Glomerular endothelial cell (primary cell): ENCODE measurements at regions not wholly inside any gene's neighbourhood (a gene's known extent, or its start where the extent isn't known, plus 50 kb on each side); places are given as distances from the start of the nearest gene placed in this dataset.

Experiments used
- DNase-seq: peaks from one replicate; pipeline ENCODE4 v3.0.0-alpha.2; 2011; ENCODE audit warnings: low read depth, low spot score; ENCODE audit errors: extremely low read depth

DNA sequence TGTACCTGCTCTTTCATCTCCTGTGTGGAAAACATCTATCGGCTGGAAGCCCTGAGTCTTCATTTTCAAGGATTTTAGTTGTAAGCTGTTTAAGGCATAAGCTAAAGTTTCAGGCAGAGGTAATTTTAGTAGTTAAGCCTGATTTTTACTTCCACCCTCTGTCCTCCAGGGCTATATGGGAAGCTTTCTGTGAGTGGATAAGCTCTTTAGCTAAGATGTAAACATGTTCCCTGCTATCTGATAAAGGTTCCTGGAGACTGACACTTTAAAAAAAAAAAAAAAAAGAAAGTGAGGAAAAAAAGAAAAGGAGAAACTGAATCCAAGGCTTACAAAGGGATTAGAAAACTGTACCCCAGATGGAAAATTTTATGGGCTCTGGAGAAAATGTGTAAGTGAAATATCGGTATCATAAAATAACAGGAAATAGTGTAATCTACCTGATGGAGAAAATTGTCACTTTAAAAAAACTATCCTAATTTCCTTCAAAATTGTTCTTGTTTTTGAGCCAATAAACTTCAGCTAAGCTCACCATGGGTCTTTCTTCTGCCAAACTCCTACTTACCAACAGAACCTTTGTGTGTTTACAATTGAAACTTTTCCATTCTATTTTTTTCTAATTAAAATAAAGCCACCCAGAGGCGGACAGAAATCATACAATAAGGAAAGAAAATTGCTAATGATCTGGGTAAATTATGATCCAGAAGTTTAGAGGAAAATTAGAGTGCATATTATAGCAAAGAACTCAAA lies 180.5 kb downstream of the TGFB2 start:
- DNase-seq: no peak

DNA sequence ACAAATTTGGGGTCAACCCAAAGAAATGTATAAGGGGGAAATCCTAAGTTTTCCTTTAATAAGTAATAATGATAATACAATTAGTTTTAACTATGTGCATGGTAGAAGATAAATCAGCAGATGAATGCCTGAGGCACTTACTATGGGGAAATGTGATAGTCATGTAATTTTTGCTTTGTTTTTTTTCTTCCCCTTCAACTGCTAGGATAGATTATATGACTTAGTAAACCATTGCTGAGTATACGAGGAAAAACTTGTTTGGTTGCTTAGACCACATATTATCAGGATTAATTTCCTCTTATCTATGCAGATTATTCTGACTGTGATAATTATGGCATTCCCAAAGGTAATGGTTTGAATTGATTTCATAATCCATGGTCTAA lies 181.1 kb downstream of the TGFB2 start:
- no peak for DNase-seq

DNA sequence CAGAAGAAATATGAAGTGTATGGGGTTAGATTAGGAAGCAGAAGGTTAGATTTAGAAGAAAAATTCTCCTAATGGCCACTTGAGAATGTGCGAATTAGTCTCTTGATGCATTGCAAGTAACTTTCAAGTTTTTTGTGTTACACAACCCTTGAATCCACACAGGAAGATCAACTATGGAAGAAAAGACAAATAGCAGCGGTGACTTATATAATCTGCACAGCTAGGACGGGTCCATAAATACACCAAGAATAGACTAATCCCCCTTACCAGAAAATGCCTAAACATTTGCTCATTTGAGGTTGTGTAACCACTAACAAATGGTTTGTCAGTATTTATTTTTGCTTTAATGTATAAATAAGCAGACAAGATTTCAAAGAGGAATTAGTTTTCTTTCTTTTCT lies 182.6 kb downstream of the TGFB2 start:
- no peak for DNase-seq

DNA sequence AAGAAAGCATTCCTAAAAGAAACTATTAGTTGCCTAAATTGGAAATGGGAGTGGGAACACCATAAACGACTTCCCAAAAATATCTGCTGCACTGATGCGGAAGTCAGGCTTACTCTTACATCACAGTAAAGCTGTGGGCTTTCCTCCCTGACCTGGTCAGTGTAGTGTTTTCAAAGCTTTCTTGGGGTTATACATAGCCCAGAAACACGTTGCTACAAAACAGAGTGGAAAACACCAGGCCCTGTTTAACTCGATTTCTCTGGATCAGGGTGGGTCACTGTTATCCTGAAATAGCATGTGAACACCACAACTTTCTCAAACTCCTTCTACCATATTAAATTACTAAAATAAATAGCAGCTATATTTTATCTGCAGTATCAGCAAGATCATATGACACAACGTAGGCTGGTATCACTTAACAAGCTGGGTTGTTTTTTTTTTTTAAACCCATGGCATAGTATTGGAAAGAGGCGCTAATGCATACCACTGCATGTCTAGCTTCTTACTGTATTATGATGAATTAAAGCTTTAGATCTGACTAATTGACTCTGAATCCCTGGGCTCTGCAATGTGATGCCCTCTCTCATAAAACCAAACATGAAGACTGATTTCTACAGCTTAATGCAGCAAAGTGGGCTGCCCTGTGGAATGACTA lies 184.6 kb downstream of the TGFB2 start:
- no peak for DNase-seq

DNA sequence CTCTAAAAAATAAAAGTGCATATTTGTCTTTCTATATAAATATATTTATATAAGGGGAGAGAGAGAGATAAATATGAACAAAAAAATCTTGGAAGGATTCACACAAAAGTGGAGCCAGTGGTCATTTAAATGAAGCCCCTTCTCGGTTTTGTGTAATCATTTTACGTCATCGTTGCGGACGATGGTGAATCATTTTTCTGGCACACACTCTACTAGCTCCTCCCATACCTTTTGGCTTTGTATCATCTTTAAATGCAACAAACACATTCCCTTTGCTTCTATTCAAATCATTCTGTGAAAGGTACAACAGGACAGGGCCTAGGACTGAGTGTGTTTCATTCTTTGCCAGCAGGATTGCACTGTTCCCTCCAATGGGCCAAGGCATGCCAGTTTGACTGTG lies 186.8 kb downstream of the TGFB2 start:
- DNase-seq: no peak

DNA sequence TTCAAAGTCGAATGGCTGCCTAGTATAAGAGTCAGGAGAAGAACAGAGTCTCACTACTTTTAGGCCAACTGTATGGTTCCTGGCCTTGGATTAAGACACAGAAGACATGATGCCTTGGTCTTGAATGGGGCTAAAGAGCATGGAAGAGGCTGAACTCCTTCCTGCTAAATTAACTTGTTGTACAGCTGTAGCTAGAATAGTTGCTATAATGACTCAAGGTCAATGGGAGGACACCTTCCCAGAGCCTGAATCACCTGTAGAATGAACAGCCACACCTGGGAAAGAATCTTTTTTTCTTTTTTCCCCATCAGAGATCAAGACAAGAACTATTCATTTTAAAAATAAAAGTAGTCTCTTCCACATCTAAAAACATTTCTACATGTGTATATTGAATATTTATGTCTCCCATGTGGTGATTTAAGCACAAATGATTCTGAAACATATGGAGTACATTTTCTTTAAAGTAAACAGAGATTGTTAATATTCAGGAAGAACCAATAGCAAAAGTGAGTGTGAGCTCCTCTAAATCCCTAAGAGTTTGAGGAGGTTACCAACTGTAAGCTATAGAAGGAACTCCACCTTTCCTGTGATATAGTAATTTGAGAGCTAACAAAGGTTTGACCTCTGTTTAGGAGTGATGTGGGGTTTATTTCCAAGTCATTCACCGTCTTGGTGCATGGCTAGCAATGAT lies 191.3 kb downstream of the TGFB2 start:
- DNase-seq: no peak

DNA sequence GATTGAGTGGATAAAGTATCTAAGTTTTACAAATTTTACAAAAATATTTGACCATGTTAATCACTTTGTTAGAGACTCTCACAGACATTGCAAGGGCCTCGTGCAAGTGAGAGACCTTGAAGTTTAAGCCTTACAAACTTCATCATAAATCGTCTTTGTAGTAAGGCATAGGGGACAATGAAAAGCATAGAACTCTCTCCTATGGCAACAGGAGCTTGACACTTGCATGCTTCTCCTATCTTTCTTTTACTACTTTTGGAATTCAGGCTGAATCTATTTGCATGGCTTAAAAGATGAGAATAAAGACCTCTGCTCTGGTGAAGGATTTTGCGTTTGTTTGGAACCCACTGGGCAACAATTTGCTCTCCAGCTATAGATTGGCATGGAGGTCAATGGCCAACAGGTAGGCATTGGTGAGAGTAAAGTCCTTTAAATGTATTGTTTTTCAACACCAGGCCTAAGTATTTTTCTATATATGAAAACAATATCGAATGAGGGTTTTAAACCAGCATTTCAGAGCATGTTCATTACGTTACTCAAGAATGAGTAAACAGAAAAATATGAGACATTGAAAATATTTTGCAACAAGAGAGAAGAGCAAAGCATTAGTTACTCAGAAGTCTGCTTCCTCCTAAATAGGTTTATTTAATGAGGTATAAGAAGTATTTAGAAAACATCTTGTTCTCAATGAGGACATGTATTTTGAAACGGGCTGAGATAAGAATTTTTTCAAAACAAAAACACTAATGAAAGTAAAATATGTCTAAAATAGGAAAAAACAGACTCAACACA lies 192.2 kb downstream of the TGFB2 start:
- DNase-seq: no peak

DNA sequence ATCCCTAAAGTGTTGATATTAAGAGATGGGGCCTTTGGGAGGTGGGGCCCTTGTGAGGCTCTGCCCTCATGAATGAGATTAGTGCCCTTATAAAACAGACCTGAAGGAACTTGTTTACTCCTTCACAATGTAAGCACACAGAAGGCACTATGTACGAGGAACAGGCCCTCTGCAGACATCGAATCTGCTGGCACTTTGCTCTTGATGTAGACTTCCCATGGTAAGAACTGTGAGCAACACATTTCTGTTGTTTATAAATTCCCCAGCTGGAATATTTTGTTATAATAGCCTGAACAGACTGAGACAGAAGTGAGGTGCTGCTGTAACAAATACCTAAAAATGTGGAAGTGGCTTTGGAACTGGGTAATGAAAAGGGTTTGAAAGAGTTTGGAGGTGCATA lies 193.2 kb downstream of the TGFB2 start:
- DNase-seq: no peak

DNA sequence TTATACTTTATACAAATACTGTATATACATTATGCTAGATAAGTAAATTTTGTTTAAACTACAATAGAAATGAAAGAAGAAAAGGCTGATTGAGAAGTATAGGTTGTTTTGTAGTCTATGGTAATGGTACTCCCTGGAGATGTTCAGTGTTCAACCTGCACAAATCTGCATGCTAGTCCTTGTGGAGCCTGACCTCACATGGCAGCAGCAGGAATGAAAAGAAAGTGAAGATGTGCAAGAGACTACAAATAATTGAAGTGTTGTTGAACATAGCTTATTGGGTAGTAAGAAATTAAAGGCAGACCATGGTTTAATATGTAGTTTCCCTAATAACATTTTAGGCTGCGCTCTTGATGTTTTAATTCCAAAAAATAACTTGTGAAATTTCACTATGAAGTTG lies 201.2 kb downstream of the TGFB2 start:
- DNase-seq: no peak

DNA sequence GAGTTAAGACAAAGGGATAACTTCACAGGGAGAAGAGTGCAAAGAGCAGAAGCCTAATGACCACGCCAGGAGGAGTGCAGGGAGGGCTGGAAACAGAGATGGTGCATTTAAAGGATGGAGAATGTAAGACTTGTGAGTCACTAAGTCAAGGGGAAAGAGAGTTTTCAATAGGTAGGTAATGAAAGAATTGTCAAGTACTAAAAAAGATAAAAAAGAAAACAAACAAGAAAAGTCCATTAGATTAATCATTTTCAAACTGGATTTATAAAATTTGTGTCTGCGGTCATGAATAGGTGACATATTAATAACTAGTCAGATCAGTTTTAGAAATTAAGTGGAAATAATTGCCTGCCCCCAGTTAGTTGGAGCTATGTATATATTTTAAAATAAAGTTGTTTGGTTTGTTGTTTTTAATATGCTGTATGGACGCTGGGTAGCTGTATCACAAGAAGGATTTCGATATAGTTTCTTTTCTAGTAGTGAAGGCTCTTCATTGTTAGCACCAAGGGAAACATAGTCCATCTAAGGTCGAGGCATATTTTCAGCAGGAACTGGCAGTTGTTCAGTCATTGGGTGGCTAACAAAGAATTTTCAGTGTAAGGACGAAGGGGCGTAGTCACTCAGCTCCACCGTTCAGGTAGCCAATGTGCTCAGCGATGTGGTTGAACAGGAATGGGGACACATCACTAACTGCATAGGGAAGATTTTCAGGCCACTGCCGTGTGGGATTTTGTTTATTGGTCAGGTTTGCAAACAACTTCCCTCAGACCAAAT lies 203.0 kb downstream of the TGFB2 start:
- DNase-seq: no peak

DNA sequence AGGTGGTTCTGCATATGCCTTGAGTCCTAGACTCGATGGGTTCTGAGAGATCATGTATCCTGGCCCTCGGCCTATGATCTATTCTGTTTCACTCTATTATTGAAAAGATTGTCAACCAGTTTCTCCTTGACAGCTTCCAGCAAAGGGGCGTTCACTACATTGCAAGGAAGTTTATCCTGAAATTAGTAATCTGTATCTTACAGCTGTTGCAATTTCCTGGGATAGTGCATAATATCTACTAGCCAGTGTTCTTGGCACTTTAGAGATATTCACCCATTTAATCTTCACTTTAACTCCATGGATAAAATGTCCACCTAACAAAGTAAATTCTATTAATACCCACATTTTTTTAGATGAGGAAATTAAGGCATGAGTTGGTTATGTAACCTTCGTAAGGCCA lies 203.6 kb downstream of the TGFB2 start:
- no peak for DNase-seq

DNA sequence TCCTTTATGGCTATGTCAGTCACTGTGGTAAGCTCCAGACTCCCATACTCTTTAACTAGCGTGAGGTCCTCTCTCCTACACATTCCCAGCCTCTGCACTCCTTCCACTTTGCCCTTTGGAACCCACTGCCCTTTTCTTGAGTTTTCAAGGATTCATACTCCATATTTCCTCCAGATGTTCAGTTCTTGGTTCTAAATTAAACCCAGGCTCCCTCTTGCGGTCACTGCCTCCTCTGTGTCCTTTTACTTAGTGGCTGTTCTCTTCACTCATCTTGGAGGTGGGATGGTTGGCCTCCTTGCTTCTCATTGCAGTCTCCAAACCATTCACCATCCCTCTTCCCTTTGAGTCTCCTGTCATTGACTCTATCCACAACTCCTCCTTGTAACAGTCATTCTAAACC lies 208.1 kb downstream of the TGFB2 start:
- DNase-seq: no peak

DNA sequence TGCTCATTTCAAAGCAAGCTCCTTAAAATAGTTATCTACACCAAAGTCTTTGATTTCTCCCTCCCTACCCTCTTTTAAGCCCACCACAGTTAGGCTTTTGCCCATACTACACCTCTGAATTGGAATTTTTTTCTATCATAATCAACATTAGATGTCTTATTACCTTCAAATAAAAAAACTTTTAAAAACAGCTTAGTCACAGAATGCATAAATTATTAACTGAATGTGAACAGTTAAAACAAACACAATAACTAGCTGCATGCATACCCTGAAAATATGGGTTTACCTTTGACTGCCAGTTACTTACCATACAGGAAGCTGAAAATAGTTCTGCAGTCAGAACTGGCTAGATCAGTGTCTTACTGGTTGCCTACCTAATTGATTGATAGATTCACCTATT lies 210.9 kb downstream of the TGFB2 start:
- no peak for DNase-seq

DNA sequence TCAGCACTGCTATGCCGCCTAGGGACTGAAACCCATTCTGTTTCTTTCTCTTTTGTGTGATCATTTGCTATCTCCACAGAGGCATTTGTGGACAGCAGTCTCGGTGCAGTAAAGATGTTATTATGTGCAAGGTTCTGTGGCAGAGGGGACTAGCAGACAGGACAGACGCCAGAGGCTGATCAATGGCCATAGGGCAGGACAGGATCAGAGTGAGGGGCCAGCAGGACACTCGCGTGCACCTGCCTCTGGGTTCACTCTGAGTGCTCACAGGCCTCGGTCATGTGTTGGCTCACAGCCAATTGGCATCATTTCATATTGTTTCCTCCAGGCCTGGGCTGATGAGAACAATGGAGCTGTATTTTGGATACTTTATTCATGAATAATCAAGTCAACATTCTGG lies 212.6 kb downstream of the TGFB2 start:
- DNase-seq: peak; percentile 90

DNA sequence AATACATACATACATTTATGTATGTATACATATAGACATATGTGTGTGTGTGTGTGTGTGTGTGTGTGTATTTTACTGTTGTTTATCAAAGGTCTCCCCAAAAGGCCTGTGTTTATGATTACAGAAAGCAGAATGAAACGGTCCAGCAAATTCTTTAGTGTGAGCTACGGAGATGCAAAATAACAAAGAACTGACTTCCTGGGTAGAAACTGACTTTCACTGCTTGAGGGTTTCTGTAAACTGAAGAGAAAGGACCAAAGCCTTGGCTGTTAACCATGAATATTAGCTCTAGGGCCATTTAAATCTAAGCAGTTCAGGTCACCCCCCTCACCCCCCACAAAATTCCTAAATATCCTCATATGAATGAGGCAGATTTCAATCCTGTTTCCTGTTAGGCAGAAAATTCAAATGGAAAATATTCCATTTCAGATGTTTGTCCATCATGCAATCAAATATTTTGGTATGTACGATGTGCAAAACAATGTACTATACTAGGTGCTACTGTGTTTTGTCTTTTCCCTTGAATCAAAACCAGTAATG lies 213.2 kb downstream of the TGFB2 start:
- DNase-seq: peak; percentile 10

DNA sequence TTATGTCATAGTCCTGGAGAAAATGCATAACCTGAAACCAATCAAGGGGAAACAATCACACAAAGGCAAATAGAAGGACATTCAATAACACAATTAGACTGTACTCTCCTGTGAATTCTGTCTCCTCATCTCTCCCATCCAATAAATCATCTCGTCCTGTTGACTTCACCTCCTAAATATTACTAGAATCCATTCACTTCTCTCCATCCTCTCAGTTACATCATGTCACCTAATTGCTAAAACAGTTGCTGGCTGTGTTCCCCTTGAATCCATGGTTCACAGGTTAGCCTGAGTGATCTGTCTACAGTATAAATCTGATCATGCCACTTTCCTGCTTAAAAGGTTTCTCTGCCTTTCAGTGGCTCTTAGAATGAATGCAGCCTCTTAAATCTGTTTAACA lies 220.2 kb downstream of the TGFB2 start:
- no peak for DNase-seq

DNA sequence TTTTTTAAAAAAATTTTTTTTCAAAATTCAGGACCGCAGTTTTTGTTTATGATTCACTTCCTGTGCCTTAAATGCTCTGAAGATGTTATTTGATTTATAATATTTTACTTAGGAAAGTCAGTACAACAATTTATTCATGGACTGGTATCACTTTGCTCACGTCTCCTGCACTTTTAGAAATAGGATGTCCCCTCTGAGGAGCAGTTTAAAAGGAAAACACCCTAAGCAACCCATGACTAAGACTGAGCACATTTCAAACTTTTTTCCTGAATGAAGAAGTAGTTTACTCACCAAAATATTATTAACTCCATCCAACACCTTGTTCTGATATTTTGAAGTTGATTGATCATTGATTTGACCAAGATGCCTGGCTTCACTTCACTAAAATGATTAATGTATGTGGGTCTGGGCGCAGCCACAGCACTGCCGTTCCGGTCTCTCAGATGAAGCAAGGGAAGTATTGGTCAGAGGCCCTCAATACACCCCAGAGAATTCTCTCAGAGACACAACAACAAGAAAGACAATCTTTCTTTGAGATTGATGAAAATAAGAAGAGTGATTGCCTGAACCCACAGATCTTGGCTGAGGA lies 223.9 kb downstream of the TGFB2 start:
- no peak for DNase-seq

DNA sequence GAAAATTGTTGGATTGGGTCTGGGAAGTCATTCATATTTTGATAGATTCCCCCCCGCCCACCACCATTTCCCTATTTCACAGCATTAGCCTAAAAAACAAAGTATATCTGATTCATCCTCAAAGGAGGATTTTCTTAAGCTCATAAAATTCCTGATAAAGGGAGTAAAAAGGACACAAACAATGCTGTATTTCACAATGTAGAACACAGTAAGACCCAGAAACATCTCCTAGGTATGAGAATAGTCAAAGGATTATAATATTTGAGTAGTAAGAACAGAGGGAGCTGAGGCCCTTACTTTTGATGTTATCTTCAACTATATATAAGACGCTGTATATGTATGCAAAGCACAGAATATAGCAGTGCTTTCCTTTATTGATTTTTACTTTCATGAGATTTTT lies 225.3 kb downstream of the TGFB2 start:
- no peak for DNase-seq

DNA sequence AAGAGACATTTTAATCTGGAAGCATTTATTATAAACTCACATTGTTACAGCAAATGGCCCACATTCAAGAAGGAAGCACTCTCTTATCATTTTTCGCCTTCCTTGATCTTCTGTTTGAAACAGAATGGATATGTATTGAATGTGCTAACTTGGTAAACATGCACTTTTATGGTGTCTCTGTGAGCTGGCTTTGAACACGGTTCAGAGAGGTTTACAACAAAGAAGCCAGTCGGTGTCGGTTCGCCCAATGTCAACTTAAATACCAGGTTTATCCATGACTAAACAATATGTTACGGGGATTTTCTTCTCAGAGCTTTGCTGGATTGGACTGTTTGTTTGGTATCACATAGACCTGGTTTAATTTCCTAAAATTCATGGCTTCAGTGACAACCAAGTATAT lies 226.4 kb downstream of the TGFB2 start:
- DNase-seq: no peak

DNA sequence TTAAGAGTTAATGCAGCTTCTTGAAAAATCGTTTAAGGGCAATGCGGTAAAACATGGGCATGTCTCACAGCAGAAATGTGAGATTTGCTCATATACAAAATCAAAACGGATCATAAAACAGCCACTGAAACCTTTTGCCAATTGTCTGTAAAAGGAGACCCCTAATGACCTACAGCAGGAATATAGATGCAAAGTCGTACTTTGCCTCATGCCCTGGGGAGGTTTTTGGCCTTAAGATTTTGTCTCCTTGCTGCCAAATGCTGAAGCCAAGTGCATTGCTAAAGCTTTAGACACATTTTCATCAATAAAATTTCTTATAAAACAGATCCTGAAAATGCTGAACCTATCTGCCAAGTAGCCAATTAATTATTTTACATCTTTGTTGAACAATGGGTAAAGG lies 226.9 kb downstream of the TGFB2 start:
- no peak for DNase-seq
